Non-pigmented ciliary epithelial cell (primary cell): ENCODE measurements at regions not wholly inside any gene's neighbourhood (a gene's known extent, or its start where the extent isn't known, plus 50 kb on each side); places are given as distances from the start of the nearest gene placed in this dataset.

Experiments
- DNase-seq: peaks from one replicate; pipeline ENCODE4 v3.0.0-alpha.2; 2010; ENCODE audit warnings: low read depth

DNA sequence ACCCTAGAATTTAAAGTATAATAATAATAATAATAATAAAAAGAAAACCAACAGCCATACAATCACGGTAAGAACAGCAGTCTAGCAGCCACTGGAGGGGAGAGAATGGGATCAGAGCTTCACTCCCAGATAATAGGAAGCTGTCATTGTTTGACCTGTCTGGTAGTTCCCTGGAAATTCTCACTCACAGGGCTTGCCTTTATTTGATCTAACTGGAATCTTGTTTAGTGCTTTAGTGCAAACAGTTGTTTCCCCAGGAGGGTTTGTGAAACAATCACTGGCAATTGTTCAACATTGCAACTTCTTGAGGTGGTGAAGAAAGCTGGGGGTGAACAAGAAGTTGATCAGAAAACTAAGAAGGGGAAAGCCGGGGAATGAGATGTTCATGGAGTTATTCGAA is 68.7 kb upstream of the PTCSC3 start:
- no peak for DNase-seq

DNA sequence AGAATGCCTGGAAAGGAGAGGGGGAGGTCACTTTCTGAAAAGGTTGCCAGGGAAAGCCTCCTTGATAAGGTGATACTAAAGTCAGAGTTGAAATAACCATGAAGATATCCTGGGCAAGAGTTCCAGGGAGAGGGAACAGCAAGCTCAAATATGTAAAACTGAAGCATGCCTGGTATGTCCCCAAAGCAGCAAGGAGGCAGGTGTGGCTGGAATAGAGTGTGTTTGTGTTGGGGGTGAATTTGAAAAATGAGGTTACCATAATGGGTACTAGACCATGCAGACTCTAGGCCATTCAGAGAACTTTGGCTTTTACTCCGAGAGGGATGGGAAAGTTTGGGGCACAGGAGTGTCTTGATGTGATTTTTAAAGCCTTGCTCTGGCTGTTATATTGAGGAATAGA is 66.7 kb upstream of the PTCSC3 start:
- no peak for DNase-seq

DNA sequence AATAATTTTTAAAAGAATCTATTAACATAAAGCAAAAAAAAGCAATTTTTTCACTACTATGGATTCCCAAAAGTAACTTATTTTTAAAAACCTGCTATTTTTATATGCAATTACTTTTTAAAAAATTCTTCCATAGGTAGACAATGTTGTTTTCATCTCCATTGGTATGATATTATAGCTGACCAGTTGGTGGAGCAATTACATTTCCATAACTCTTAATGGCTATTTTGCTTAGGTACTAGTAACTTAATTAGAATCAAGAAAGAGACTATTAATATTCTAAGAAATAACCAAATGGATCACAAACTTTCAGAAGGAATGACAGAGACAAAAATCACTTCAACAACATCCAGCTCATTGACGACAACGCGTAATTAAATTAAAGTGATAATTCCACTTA is 64.7 kb upstream of the PTCSC3 start:
- DNase-seq = no peak

DNA sequence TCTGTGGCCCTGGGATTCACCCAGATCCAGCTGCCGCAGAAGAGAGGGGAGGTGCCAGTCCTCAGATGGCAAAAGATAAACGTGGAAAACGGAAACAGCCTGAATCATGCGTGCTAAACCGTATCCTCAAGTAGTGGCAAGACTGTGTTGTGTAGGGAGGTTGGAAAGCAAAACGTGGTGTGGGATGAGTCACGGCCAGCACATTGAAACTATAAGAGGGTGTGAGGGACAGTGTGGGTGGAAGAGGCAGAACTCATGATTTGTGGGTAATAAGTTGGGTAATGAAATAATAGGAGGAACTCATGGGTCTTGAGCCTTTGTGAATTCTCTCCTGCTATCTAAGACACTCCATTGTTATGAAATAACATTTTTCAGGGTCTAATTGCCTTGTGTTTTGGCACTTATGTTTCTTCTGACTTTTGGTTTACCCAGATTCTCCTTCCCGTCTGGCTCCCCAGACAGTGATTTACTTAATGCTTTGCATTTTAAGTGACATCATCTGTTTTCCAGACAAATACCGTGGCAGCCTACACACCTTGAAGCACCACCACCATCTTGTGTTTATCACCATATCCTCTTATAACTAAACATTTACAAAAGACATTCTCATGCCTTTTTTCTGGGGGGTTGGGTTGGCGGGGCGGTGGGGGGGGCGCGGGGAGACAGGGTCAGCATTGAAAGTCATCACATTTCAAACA is 62.3 kb upstream of the PTCSC3 start:
- peak; percentile 45 for DNase-seq

- no peak for DNase-seq
Measured at GRCh38 chr14:36233217-36233616, 56.7 kb upstream of the PTCSC3 start.

- no peak for DNase-seq
Measured at GRCh38 chr14:36229262-36229661, 52.7 kb upstream of the PTCSC3 start.

GRCh38 chr14:36227802-36228201 is 51.3 kb upstream of the PTCSC3 start:
- no peak for DNase-seq

DNA sequence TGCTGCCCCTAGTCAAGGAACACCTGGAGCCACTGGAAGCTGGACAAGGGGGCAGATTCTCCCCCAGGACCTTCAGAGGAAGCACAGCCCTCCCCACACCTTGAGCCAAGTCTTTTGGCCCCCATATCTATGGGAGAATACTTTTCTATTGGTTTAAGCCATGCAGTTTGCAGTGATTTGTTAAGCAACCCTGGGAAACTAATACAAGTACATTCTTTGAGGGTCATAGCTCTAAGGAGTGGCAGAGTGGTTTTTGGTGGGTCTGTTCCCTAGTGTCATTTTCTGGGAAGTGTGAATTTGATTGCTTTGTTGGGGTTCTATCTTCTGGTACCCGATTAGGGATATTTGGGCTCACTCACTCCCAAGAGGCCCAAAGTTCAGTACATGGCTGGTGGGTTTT is 50.8 kb upstream of the PTCSC3 start:
- no peak for DNase-seq
